ENCODE measurements at regions not wholly inside any gene's neighbourhood (a gene's known extent, or its start where the extent isn't known, plus 50 kb on each side); places are given as distances from the start of the nearest gene placed in this dataset.

DNA sequence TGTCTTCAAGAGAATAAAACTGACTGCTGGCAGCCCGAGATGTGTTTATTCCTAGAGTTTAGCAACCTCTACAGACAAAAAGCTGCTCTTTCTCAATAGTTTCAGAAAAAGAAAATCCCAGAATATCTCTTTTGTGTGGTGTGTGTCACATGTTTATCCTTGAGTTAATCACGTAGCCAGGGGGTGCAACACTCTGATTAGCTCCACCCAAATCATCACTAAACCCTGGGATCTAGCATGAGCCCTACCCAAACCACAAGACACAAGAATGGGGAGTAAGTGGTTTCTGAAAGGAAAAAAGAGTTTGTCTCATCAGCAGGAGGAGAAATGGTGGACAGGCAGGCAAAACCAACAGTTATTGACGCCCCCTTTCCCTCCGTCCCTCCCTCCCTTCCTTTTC, 78.5 kb upstream of the AGBL1 start:
- TF ChIP-seq, protein P1, sequence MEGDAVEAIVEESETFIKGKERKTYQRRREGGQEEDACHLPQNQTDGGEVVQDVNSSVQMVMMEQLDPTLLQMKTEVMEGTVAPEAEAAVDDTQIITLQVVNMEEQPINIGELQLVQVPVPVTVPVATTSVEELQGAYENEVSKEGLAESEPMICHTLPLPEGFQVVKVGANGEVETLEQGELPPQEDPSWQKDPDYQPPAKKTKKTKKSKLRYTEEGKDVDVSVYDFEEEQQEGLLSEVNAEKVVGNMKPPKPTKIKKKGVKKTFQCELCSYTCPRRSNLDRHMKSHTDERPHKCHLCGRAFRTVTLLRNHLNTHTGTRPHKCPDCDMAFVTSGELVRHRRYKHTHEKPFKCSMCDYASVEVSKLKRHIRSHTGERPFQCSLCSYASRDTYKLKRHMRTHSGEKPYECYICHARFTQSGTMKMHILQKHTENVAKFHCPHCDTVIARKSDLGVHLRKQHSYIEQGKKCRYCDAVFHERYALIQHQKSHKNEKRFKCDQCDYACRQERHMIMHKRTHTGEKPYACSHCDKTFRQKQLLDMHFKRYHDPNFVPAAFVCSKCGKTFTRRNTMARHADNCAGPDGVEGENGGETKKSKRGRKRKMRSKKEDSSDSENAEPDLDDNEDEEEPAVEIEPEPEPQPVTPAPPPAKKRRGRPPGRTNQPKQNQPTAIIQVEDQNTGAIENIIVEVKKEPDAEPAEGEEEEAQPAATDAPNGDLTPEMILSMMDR (IDR thresholded peaks at IDR 0.05), result no peak
- Histone ChIP-seq H3K4me3 (ENCODE audit: low read length) (no peak overlapping the region), H3K27ac (ENCODE audit: low read length) (no peak overlapping the region), H3K9me3 (ENCODE audit: control insufficient read depth, insufficient read depth, low read length) (no peaks in the 10 kb centered on the region), H3K36me3 (ENCODE audit: control insufficient read depth, insufficient read depth, low read length) (no peaks in the 10 kb centered on the region), H3K4me1 (ENCODE audit: control insufficient read depth, insufficient read depth, low read length) (no peaks in the 10 kb centered on the region), H3K27me3 (ENCODE audit: control insufficient read depth, insufficient read depth, low read length) (no peaks in the 10 kb centered on the region)
- DNase-seq, result no peak
- Mint-ChIP-seq H3K27me3 (ENCODE audit: low read depth in 2 of 2) (peaks cover 9 to 23% of the 10 kb centered on the region in 2 donors), H3K4me1 (peaks cover 0 to 2% of the 10 kb centered on the region in 2 donors), H3K36me3 (no peaks in the 10 kb centered on the region), H3K9me3 (no peaks in the 10 kb centered on the region), H3K27ac (no peak overlapping the region), H3K4me3 (no peak overlapping the region)
- ATAC-seq, result no peak
- intact Hi-C loops (cut with micrococcal nuclease), result no loop called here
- whole genome bisulfite sequencing (ENCODE audit: insufficient coverage), result 75% methylated on average over 3 of the region's 4 CpGs

DNA sequence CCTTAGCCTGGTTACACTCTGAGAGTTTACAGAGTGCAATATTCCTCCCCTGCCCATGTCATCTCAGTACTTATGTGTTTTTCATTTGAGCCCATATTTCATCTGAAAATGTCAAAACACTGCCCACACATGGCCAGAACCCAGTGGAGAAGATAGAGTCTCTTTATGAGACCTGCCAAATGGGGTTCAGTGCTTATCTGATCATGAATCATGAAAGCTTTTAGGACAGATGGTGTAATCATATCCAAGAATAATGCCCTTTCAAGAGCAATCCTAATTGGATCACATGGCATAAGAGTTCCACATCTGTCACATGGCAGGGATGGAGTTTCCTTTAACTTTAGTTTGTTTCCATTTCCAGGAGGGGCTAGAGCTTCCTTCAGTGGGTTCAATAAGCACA, 77.2 kb upstream of the AGBL1 start:
- H3K27ac ChIP-seq (ENCODE audit: low read length), result no peak overlapping the region
- TF ChIP-seq, protein P1 (IDR thresholded peaks at IDR 0.05), result no peak
- no peaks in the 10 kb centered on the region for H3K4me1 ChIP-seq (ENCODE audit: control insufficient read depth, insufficient read depth, low read length)
- Mint-ChIP-seq H3K4me3 (no peak overlapping the region), H3K27ac (no peak overlapping the region), H3K4me1 (peaks cover 0 to 5% of the 10 kb centered on the region in 2 donors), H3K9me3 (no peaks in the 10 kb centered on the region), H3K36me3 (no peaks in the 10 kb centered on the region), H3K27me3 (ENCODE audit: low read depth in 2 of 2) (peaks cover 11 to 17% of the 10 kb centered on the region in 2 donors)
- DNase-seq (no peak), ATAC-seq (no peak)
- intact Hi-C loops (cut with micrococcal nuclease), result no loop called here
- H3K36me3 ChIP-seq (ENCODE audit: control insufficient read depth, insufficient read depth, low read length), result no peaks in the 10 kb centered on the region
- H3K9me3 ChIP-seq (ENCODE audit: control insufficient read depth, insufficient read depth, low read length), result no peaks in the 10 kb centered on the region
- no peaks in the 10 kb centered on the region for H3K27me3 ChIP-seq (ENCODE audit: control insufficient read depth, insufficient read depth, low read length)
- no peak overlapping the region for H3K4me3 ChIP-seq (ENCODE audit: low read length)

DNA sequence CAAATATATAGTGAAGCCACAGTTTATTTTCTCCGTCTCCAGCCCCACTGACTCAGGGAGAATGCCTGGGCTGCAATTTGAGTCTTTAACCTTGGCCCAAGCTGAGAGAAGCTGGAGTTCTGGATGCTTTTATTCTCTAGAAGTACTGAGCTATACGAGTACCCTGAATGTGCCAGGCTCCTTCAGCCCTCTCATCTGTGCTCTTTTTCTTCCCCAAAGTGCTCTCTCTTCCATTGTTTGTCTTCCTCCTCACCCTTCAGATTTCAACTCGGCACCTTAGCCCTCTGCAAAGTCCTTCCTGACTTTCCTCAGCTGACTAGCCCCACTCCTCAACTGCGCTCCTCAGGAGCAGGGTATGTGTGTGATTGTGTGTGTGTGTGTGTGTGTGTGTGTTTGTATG, 75.6 kb upstream of the AGBL1 start:
- intact Hi-C loops (cut with micrococcal nuclease), result no loop called here
- Mint-ChIP-seq H3K36me3 (no peaks in the 10 kb centered on the region), H3K4me1 (peaks cover 0 to 5% of the 10 kb centered on the region in 2 donors), H3K27ac (no peak overlapping the region), H3K27me3 (ENCODE audit: low read depth in 2 of 2) (peaks cover 11 to 17% of the 10 kb centered on the region in 2 donors), H3K4me3 (no peak overlapping the region), H3K9me3 (no peaks in the 10 kb centered on the region)
- ATAC-seq, result no peak
- 91% methylated on average over 3 of the region's 4 CpGs for WGBS (ENCODE audit: insufficient coverage)
- Histone ChIP-seq H3K4me1 (ENCODE audit: control insufficient read depth, insufficient read depth, low read length) (no peaks in the 10 kb centered on the region), H3K27ac (ENCODE audit: low read length) (no peak overlapping the region), H3K9me3 (ENCODE audit: control insufficient read depth, insufficient read depth, low read length) (no peaks in the 10 kb centered on the region), H3K36me3 (ENCODE audit: control insufficient read depth, insufficient read depth, low read length) (no peaks in the 10 kb centered on the region), H3K4me3 (ENCODE audit: low read length) (no peak overlapping the region), H3K27me3 (ENCODE audit: control insufficient read depth, insufficient read depth, low read length) (no peaks in the 10 kb centered on the region)
- TF ChIP-seq, protein P1 (IDR thresholded peaks at IDR 0.05), result no peak
- DNase-seq, result no peak

- peaks cover 6 to 17% of the 10 kb centered on the region in 2 donors for H3K27me3 Mint-ChIP-seq (ENCODE audit: low read depth in 2 of 2)
- Histone ChIP-seq H3K36me3 (ENCODE audit: control insufficient read depth, insufficient read depth, low read length) (no peaks in the 10 kb centered on the region), H3K27me3 (ENCODE audit: control insufficient read depth, insufficient read depth, low read length) (no peaks in the 10 kb centered on the region), H3K27ac (ENCODE audit: low read length) (no peak overlapping the region), H3K4me1 (ENCODE audit: control insufficient read depth, insufficient read depth, low read length) (no peaks in the 10 kb centered on the region), H3K9me3 (ENCODE audit: control insufficient read depth, insufficient read depth, low read length) (no peaks in the 10 kb centered on the region), H3K4me3 (ENCODE audit: low read length) (no peak overlapping the region)
- no peak for ATAC-seq
- 80% methylated on average over 2 of the region's 2 CpGs for WGBS (ENCODE audit: insufficient coverage)
- no peaks in the 10 kb centered on the region for H3K9me3 Mint-ChIP-seq
- H3K27ac Mint-ChIP-seq, result no peak overlapping the region
- intact Hi-C loops (cut with micrococcal nuclease), result no loop called here
- TF ChIP-seq, protein P1 (IDR thresholded peaks at IDR 0.05), result no peak
- peaks cover 0 to 5% of the 10 kb centered on the region in 2 donors for H3K4me1 Mint-ChIP-seq
- no peak overlapping the region for H3K4me3 Mint-ChIP-seq
- H3K36me3 Mint-ChIP-seq, result no peaks in the 10 kb centered on the region
- no peak for DNase-seq
Measured at GRCh38 chr15:86006546-86006945, 73.1 kb upstream of the AGBL1 start.
